Cerebellar cortex (tissue), 1 donor: ENCODE measurements at regions not wholly inside any gene's neighbourhood (a gene's known extent, or its start where the extent isn't known, plus 50 kb on each side); places are given as distances from the start of the nearest gene placed in this dataset.
"Not testable (repeated sequence)": the region's sequence is repeated elsewhere in the genome, so short reads cannot be mapped to it uniquely, and the experiment has no call there.

Experiments
- DNase-seq: peaks from one replicate; pipeline ENCODE4 v3.0.0-alpha.2; 2015; ENCODE audit warnings: low spot score

DNA sequence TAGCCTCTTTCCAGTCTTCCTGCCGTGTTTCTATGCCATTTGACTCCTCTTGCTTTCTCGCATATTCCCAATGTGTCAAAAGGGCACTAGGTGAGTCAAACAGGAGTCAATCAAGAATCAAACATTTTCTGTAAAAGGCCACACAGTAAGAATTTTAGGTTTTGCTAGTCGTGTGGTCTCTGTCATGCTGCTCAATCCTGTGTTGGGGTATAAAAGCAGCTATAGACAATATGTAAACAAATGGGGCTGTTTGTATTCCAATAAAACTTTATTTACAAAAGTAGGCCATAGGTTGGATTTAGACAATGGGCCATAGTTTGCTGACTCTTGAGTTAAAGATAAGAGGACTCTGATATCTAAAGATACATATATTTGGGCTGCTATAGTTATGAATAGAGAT is 235.4 kb upstream of the BTBD3 start:
- DNase-seq: no peak

DNA sequence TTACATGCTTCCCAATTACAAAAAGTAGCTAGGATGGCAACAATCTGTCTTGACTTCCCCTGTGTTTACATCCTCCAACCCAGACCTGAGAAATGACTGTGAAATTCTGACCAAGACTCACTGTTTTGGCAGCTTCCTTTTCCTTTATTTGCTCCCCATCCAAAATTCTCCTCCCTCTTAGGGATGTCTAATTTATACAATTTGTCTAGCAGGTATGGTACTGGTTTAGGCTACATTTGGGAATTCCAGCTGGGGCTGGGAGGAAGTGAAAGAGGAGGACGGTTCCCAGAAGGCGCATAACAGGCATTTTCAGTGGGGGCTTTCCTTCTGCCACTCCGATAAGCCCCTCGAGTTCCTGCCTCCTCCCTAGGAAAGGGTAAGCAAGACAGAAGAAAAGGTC is 231.5 kb upstream of the BTBD3 start:
- DNase-seq: peak; percentile 53

DNA sequence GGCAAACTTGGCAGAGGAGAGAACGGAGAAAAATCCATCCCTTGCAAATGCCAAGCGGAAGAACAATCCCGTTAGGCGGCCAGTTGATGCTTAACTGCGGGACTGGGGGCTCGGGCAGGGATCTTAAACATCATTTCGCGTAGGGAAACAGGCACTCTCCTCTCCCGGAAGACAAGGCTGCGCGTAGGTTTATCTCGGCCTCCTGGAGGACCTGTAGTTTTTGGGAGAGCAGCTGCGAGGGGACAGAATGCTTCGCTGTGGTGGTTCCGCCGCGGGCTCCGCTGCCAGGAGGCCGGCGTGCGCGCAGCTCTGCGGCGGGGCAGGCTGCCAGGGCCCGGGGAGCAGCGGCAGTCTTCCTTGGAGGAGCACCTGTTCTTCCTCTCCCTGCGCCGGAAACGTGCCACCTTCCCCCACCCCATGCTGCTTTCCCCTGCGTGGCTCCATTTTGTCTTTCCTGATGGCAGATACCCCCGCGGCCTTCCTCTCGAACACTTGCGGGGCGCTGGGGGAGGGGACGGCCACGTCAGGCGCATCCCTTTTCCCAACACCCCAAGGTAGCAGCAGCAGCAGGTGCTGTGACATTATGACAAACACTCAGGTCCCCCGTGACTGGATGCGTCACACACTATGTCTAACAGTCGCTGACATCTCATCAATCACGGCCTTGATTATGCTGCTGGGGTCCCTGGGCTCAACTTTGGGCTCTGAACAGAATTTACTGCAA is 230.7 kb upstream of the BTBD3 start:
- peak; percentile 89 for DNase-seq

DNA sequence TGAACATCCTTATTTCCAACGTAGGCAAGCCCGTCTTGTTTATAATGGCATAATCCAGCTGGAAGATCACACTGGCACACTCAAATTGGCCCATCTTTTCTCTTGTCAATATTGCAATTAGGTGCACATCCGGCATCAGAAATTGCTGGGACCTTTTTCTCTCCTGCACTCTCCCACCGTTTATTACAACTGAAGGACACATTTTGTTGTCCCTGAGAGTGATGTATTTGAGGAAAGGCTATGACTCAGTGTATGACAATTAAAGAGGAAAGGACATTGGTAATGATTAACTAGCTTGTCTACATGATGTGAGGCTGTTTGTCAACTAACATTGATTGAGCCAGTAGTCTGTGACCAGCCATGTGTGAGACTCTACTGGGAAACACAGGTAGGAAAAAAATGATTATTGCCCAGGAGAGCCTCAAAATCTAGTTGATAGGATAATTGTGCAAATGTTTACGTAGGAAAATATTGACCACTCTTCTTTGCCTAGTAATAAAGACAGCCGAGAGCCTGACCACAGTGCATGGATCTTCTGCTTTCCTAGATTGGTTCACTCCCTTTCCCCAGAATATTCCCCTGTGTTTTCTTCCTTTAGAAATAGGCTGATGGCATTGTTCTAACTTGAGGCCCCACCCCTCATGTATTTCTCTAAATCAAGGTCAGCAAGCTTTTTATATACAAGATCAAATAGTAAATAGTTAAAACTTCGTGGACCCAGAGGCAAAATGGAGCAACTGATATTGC is 230.0 kb upstream of the BTBD3 start:
- no peak for DNase-seq

- no peak for DNase-seq
Observed at GRCh38 chr20:11689262-11689661, 228.4 kb upstream of the BTBD3 start.

- no peak for DNase-seq
Observed at GRCh38 chr20:11691766-11692165, 225.9 kb upstream of the BTBD3 start.

GRCh38 chr20:11692567-11692966 is 225.1 kb upstream of the BTBD3 start:
- no peak for DNase-seq

DNA sequence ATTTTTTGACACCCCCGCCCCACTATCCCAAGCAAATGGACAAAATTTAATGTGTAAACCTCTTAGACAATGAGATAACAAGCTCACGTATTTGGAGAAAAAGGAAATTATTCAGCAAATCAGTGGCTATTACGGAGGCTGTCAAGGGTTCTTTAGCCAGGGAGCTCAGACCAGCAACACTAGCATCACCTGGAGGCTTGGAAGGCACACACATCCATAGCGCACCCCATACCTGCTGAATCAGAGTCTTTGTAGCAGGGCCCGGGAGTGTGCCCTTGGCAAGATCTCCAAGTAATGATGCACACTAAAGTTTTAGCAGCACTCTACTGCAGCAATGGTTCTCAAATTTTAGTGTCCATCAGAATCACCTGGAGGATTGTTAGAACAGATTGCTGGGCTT is 223.2 kb upstream of the BTBD3 start:
- no peak for DNase-seq

- no peak for DNase-seq
Observed at GRCh38 chr20:11697055-11697454, 220.6 kb upstream of the BTBD3 start.

GRCh38 chr20:11697646-11698045 is 220.0 kb upstream of the BTBD3 start:
- DNase-seq: no peak

GRCh38 chr20:11698124-11698523 is 219.6 kb upstream of the BTBD3 start:
- DNase-seq: no peak

DNA sequence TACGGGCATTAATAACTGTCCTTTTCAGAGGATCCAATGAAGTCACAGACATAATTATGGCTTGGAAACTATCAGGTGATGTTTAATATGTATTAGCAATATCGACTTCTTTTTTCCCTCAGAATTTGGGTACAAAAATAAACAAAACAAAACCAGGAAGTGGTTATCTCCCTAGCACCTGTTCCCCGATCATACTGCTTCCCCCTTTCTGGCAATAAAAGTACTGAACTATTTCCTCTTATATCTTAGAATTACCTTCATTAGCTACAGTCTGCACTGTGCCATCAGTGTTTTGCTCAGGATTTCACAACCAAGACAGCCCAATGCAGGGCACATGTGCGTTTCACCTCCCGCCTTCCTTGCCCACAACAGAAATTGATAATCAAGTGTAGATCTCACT is 216.9 kb upstream of the BTBD3 start:
- DNase-seq: no peak

GRCh38 chr20:11702721-11703518 is 214.8 kb upstream of the BTBD3 start:
- DNase-seq: no peak

- no peak for DNase-seq
Observed at GRCh38 chr20:11705512-11705911, 212.2 kb upstream of the BTBD3 start.

GRCh38 chr20:11708223-11708622 is 209.5 kb upstream of the BTBD3 start:
- not testable (repeated sequence) for DNase-seq

- no peak for DNase-seq
Observed at GRCh38 chr20:11711214-11711613, 206.5 kb upstream of the BTBD3 start.

- DNase-seq: peak; percentile 96
Observed at GRCh38 chr20:11712639-11713160, 205.0 kb upstream of the BTBD3 start.

- DNase-seq: no peak
Observed at GRCh38 chr20:11714886-11715285, 202.8 kb upstream of the BTBD3 start.

DNA sequence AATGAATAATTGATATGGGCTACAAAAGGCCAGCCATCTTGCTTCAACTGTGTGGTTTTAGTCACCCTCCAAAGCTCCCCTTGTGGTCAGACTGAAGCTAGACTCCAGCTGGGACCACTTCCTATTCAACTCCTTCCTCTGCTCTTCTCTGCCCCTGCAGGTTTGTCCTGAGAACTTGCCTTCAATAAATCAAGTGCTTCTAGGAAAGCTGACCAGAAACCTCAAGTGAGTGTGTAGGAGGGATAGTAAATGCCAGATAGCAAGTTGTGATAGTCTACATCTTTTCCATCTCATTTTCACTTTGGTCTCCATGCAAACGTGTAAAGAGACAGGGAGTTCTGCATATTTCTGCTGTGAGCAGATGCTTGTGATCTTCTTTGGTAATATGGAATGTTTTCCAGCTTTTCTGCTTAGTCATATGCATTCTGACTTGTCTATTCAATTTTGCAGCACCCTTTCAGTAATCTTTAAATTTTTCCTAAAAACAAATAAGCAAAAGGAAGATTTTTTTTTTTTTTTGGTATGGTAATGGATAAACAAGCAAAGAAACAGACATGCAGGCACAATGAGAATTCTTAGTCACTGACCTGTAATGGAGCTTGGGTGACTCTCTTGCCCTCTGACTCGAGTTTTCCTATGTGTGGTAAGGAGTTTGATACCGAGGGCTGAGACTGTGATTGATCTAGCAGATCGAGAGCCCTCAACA is 201.3 kb upstream of the BTBD3 start:
- DNase-seq: peak; percentile 49

GRCh38 chr20:11716945-11717248 is 200.8 kb upstream of the BTBD3 start:
- DNase-seq: no peak

GRCh38 chr20:11717562-11717961 is 200.1 kb upstream of the BTBD3 start:
- no peak for DNase-seq

DNA sequence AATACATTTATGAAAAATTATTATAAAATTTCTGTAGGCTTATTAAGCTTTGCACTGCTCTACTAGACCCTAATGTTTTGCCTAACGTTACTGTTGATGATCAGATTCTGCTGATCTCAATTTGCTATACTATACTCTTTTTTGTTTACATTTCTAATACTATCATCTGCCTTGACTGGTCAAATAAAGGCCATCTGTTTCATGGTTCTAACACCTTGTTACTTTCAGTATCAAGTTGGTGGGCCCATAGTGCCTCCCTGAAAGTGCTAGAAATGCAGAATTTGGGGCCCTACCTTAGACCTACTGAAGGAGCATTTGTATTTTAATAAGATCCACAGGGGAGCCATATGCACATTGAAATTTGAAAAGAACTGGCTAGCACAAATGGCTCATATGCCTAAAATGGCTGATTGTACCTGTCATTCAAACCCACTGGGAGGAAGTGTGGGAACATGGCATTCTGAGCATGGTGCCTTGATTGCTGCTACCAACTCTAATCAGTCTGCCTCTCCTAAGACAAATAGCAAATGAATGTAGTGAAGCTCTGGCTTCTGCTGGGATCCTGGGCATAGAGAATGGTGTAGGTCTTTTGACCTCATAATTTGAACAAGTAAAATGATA is 199.1 kb upstream of the BTBD3 start:
- DNase-seq: peak; percentile 40
